ENCODE measurements at regions not wholly inside any gene's neighbourhood (a gene's known extent, or its start where the extent isn't known, plus 50 kb on each side); places are given as distances from the start of the nearest gene placed in this dataset.

GRCh38 chr2:56444339-56444738, 260.5 kb downstream of the CCDC85A start:
- no peak for DNase-seq (ENCODE audit: low read depth)

GRCh38 chr2:56448403-56449001, 264.7 kb downstream of the CCDC85A start:
- no peak for DNase-seq (ENCODE audit: low read depth)

- no peak for DNase-seq (ENCODE audit: low read depth)
Measured at GRCh38 chr2:56449002-56449431, 265.2 kb downstream of the CCDC85A start.

GRCh38 chr2:56449449-56449860, 265.7 kb downstream of the CCDC85A start:
- no peak for DNase-seq (ENCODE audit: low read depth)

- no peak for DNase-seq (ENCODE audit: low read depth)
Measured at GRCh38 chr2:56450047-56450446, 266.3 kb downstream of the CCDC85A start.

GRCh38 chr2:56450772-56451171, 267.0 kb downstream of the CCDC85A start:
- no peak for DNase-seq (ENCODE audit: low read depth)

GRCh38 chr2:56455642-56456041, 271.9 kb downstream of the CCDC85A start:
- DNase-seq (ENCODE audit: low read depth) = no peak

GRCh38 chr2:56456791-56457190, 273.0 kb downstream of the CCDC85A start:
- DNase-seq (ENCODE audit: low read depth) = no peak

GRCh38 chr2:56460508-56460907, 276.7 kb downstream of the CCDC85A start:
- DNase-seq (ENCODE audit: low read depth) = no peak

- DNase-seq (ENCODE audit: low read depth) = no peak
Measured at GRCh38 chr2:56464066-56464465, 280.3 kb downstream of the CCDC85A start.

- no peak for DNase-seq (ENCODE audit: low read depth)
Measured at GRCh38 chr2:56464613-56465012, 280.8 kb downstream of the CCDC85A start.

GRCh38 chr2:56465491-56465890, 281.7 kb downstream of the CCDC85A start:
- no peak for DNase-seq (ENCODE audit: low read depth)

GRCh38 chr2:56473524-56473923, 289.7 kb downstream of the CCDC85A start:
- no peak for DNase-seq (ENCODE audit: low read depth)

- no peak for DNase-seq (ENCODE audit: low read depth)
Measured at GRCh38 chr2:56474412-56475158, 290.8 kb downstream of the CCDC85A start.

GRCh38 chr2:56475191-56475590, 291.4 kb downstream of the CCDC85A start:
- DNase-seq (ENCODE audit: low read depth) = no peak

- DNase-seq (ENCODE audit: low read depth) = no peak
Measured at GRCh38 chr2:56476509-56477071, 292.8 kb downstream of the CCDC85A start.

GRCh38 chr2:56478027-56478426, 294.2 kb downstream of the CCDC85A start:
- DNase-seq (ENCODE audit: low read depth) = no peak

GRCh38 chr2:56483081-56483480, 299.3 kb downstream of the CCDC85A start:
- no peak for DNase-seq (ENCODE audit: low read depth)

GRCh38 chr2:56484906-56485305, 301.1 kb downstream of the CCDC85A start:
- no peak for DNase-seq (ENCODE audit: low read depth)

GRCh38 chr2:56500317-56500716, 316.5 kb downstream of the CCDC85A start:
- no peak for DNase-seq (ENCODE audit: low read depth)

- DNase-seq (ENCODE audit: low read depth) = no peak
Measured at GRCh38 chr2:56502616-56503015, 318.8 kb downstream of the CCDC85A start.

- no peak for DNase-seq (ENCODE audit: low read depth)
Measured at GRCh38 chr2:56505885-56506284, 322.1 kb downstream of the CCDC85A start.

- DNase-seq (ENCODE audit: low read depth) = no peak
Measured at GRCh38 chr2:56508662-56509061, 324.9 kb downstream of the CCDC85A start.
